GM19324 (cell line): ENCODE measurements at regions not wholly inside any gene's neighbourhood (a gene's known extent, or its start where the extent isn't known, plus 50 kb on each side); places are given as distances from the start of the nearest gene placed in this dataset.
"Not testable (repeated sequence)": the region's sequence is repeated elsewhere in the genome, so short reads cannot be mapped to it uniquely, and the experiment has no call there.

Experiments
- ATAC-seq: cut with Tn5 transposase; IDR thresholded peaks from one replicate; pipeline ENCODE4 v1.9.1; 2021; ENCODE audit warnings: mild to moderate bottlenecking, moderate library complexity; ENCODE audit not compliant: unreplicated experiment, low FRiP score

DNA sequence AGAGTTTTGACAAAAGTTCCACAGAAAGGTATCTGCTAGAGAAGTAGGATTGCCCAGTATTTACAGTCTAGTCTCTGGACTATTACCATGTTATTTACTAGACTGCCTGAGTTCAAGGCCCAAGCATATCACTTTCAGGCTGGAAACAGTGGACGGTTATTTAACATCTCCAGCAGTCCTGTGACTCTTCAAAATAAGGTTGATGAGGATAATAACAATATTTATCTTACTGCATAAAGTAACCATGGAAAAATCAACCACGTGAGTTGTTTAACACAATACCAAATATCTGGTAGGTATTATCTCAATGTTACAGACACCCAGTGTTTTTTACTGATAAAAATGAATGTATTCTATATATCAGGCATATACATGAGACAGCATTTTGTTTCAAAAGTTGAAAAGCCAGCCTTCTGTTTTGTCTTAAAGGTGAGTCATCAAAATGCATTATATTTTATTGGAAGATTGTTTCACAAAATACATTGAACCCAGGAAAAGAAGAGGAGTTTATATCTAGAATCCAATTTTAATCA lies 535.8 kb downstream of the TBL1XR1 start:
- ATAC-seq = no peak

DNA sequence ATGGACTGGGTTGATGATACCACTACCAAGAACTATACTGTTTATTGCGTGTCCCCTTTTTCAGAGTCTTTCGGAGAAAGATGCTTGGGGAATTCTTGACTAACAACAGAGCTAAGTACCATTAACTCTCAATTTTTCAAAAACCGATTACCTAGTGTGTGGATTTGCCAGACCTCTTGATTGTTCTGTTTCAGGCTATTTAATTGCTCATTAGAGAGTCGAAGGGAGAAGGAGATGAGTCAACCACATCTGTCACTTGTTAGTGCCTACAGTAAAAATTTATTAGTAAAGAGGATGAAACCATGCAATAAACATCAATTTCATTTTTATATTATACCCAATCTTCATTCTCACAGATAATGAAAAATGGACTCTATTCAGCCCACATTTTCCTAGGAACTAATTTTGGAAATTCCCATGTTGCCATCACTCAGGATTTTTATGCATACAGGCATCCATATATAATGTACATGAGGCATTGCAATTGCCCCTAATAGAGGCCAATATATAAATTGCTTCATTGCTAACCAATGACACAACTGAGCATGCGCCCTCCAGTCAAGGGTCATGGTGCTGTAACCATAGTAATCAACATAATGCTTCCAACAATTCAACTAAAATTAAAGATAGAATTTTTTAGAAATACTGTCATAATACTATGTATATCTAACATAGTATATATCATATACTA lies 541.7 kb downstream of the TBL1XR1 start:
- no peak for ATAC-seq

DNA sequence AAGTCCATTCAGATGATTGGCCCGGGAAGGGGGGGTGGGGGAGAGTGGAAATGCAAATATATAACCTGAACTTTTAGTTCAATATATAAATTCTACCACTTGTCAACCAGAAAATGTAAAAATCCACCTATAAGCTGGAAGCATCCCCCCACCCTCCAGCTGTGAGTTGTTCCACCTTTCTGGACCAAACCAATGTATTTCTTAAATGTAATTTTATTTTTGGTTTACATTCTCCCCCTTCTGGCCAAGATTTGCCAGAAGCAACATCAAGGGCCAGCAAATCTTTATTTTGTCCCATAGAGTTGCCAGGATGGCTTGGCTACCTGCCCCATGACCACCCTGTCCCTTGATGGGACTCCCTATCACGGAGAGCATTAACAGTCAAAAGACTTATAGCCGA lies 545.7 kb downstream of the TBL1XR1 start:
- ATAC-seq = no peak

DNA sequence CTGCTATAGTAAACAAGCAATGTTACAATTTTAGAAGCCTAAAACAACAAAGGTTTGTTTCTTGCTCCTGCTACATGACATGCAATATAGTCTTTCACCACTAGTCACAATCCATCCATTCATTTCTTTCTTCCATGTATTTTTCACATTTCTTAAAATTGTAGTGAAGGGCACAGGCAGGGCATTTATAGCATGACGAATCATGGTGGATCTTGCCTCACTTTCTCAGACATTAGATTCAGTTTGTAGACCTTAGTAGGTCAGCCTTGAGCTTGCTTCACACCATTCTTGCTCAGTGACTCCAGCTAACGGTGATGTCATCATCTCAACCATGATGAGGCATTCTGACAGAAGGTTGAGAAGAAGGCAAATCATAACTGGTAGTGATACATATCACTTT lies 546.8 kb downstream of the TBL1XR1 start:
- ATAC-seq = no peak

DNA sequence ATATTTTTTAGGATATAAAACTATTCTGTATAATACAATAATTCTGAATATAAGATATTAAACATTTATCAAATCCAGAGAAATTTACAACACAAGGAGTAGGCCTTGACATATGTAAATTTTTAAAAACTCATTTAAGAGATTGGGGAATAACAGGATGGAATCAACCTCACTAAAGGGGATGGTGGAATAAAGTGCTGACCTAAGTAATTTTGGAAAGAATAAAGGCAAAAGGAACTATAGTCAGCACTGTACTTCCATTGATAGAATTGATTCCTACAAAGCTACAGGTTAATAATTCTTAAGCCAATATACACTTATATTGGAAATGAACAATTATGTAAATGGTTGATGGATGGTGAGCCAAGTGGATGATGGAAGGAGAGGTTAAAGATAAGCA lies 549.3 kb downstream of the TBL1XR1 start:
- no peak for ATAC-seq

DNA sequence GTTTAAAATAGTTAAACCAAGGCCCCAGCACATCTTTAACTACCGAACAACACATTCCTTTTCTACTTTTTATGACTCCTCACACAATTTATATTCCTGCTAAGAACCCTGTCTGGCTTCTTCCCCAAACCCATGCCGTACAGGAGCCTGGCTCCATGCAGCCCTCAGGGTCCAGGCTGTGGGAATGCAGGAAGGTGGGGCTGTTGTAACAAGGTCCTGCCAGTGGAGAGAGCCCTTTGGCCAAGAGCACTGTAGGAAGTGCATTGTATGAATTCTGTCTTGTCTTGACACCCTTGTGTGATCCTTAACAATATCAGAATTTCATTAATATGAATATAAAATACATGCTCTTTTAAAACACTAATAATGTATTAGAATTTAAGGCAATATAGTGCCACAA lies 563.8 kb downstream of the TBL1XR1 start:
- no peak for ATAC-seq

DNA sequence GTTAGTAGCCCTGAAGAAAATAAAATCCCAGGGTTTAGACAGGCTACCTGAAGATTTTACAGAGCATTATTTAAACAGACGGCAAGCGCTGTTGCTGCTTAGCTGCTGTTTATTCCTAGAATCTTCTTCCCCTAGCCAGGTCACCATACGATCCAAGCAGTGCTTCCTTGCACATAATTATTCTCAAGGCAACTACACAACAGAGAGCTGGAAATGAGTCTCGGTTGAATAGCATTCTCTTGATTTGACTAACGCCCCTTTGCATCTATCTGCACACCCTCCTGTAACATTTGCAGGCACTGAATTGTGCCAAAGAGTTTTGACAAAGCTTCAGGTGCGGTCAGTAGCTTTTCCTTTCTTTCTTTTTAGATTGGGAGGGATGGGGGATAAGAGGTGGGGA lies 564.4 kb downstream of the TBL1XR1 start:
- no peak for ATAC-seq

DNA sequence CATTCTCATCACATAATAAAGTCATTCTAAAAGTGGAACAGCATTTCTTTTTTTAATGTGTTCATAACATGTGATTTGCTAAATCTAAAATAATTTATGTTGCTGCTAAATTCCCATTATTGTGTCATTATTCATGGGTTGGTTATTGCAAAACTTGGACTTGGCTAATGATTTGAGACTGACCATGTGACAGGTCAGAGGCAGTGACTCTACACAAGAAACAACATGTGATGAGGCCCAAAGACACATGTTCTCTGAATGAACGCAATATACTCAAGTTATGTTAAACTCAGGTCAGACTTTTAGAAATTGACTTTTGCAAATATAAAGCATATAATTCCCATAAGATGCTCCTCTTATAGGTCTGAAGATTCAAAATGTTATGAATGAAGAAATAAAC lies 566.1 kb downstream of the TBL1XR1 start:
- ATAC-seq = no peak

DNA sequence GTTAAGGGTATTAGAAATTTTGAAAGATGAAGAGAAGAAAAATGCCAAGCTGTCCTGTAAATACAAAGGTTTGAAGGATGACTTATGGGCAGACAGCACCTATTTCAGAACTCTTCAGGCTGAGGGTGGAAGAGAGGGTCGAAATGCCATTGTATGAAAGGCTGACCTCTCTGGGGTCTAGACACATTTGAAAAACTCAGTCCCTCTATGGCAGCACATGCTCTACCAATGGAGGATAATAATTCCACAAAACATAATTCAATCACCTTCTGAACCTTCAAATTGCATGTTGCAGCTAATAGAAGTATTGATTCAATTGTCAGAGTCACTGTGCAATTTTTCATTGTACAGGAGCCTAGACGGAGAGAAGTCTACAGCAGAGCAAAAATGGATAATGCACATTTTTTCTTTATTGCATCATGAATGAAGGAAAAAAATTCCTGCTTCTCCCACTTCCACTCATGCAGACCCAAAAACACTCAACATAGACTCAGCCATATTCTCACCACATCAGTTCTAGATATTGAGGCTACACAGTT lies 569.1 kb downstream of the TBL1XR1 start:
- ATAC-seq = no peak

DNA sequence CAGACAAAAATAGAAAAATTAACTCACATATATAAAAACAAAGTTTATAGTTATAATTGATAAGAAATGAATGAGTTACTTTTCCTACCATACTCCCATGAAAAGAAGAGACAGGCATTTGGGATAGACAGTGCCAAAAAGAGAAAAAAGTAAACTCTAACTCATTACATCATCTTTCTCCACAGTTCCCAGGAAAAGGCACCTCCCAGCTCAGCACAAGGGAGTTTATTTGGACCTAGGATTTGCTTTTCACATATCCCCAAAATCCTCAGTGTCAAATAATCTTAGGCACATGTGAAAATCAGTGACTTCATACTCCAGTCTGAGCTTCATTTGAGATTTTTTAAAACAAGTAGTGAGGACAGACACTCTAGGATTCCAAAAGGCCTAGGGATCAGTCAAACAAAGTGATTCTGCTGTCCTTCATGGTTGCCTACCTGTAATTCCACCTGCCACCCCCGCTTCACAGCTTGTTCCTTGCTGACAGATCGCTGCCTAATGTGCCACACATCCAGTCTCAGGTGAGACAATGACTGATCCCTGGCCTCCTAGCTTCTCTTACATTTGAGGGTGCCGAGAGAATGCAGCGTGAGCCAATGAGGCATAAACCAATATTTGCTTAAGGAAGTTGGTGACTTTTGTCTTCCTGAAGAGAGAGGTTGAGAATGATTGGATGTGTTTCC lies 573.7 kb downstream of the TBL1XR1 start:
- no peak for ATAC-seq

DNA sequence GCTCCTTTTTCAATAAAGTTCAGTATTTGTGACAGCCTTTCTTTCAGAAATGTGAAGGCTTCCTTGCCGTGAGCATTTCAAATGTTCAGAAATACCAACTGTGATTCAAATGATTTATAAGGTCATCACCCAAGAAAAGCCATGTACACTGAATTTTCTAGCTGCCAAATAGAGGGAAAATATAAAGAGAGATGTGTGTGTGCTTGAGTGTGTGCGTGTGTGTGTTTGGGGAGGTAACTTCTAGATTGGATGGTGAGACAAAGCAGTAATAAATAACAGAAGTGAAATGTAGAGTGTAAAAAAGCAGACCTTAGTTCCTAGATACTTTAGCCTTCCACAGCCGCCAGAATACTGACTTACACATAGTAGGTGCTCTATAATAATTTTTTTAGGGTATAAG lies 577.4 kb downstream of the TBL1XR1 start:
- no peak for ATAC-seq

DNA sequence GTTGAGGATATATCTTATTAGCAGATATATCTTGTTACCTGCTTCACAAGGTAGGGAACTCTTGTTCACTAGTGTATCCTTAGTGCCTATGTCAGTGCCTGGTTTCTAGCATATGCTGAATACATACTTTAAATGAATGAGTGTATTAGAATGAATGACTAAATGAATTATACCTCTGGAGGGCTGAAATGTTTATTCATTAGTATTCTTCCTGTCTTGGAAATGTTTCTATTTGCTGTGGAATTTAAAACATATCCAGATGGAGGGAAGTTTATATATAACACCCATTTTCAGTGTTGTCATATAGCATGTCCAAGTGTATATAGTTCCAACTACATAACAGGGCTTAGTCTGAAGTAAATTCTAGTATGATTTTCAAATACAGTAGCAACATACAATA lies 581.5 kb downstream of the TBL1XR1 start:
- no peak for ATAC-seq

DNA sequence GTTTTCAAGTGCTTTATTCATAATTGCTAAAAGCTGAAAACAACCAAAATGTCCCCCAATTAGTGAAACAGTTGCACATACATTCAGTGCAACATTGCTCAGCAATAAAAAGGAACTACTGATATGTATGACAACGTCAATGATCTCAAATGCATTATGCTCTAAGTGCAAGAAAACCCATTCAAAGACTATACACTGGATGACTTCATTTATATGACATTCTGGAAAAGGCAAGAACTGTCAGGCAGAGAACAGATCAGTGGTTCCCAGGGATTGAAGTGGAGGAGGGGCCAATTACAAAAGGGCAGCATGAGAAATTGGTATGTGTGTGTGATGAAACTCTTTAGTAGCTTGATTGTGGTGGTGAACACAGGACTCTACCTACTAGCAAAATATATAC lies 585.6 kb downstream of the TBL1XR1 start:
- no peak for ATAC-seq

DNA sequence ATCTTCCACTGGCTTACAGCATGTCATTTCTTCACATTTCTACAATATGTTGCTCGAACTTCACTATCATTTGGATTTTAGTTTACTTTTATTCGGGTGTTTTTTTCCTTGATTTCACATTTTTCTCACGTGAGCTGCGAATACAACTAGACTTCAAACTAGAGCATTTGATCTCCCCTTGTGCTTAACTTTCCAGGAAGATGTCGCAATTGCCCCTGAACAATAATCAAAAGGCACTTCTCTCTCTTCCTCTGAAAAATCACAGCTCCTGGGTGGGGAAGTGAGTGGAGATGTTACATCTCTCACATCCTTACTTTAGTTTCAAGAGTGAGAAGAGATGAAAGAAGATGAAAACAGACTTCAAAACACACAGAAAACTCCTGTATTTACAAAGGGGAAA lies 587.9 kb downstream of the TBL1XR1 start:
- ATAC-seq = no peak

DNA sequence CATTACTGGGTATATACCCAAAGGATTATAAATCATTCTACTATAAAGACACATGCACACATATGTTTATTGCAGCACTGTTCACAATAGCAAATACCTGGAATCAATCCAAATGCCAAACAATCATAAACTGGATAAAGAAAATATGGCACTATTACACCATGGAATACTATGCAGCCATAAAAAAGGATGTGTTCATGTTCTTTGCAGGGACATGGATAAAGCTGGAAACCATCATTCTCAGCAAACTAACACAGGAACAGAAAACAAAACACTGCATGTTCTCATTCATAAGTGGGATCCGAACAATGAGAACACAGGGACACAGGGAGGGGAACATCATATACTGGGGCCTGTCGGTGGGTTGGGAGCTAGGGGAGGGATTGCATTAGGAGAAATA lies 591.7 kb downstream of the TBL1XR1 start:
- ATAC-seq = not testable (repeated sequence)

DNA sequence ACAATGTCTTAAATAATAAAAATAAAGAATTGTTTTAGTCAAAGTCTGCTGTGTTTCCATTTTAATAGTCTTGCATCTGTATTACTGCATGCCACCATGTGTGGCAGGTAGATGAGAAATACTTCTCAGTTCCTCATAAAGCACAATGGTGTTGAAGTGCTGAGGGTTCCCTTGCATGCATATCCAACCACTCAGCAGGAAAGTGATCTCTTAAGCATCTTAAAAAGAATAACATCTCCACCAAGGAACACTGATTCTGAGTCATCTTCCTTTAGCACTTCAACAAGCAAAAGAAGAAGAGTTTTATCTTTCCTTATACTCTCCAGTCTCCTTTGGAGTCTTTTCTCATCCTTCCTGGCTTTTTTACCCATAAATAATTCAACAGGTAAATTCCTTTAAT lies 602.0 kb downstream of the TBL1XR1 start:
- no peak for ATAC-seq

DNA sequence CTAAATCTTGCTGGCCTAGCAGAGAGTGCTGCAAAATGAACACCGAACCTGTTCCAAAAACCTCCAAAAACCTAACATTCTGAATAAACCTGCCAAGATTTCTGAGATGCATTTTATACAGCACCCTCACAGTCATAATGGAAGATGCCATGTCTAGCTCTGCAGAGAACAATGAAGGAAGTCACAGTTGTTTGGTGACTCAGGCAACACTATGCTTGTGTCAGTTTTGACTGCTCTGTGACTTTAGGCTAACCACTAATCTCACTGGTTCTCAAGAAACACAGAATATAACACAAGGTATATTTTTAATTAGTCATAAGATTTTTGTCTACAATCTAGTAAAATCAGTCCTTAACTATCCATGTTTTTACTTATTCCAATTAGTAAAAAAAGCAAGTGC lies 606.6 kb downstream of the TBL1XR1 start:
- ATAC-seq = no peak

DNA sequence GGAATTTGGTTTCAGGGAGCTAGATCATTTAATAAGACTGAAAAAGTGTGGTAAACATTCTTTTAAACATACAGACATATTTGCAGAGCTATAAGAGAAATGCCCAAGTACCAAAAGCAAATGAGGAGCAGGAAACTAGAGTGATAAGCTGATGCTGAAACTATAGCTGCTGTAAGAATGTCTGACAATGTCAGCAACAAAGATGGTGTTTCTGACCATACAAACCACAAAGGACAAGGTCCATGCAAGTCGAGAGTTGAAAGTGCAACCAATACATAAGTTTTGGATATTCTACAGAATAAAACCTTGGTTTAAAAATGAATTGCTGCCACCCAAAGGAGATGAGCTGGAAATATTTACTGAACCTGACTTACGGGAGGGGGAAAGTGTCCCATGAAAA lies 610.2 kb downstream of the TBL1XR1 start:
- ATAC-seq = peak; percentile 51

DNA sequence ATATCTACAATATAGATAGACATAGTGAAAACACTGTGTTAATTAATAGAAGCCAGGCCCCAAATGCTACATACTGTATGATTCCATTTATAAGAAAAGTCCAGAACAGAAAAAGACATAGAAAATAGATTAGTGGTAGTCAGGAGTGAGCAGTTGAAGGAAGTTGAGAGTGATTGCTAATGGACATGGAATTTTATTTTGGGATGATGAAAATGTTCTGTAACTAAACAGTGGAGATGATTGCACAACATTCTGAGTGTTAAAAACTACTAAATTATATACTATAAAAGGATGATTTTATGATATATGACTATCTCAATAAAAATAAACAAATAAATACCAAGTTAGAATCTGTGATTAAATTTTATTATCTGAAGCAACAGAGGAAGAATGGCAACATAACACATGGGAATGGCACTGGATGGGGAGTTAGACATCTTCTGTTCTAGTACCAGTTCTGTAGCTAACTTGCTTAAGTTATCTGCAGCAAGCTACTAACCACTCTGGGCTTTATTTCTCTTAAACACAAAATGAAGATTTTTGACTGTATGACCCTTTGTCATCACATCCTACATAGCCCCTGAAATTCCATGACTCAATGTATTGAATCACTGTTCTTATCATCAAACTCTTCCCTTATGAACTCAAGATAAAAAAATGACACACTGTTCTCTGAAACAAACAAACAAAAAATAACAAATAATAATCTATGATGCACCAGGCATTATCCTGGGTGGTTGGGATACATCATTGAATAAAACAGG lies 612.7 kb downstream of the TBL1XR1 start:
- ATAC-seq = no peak

DNA sequence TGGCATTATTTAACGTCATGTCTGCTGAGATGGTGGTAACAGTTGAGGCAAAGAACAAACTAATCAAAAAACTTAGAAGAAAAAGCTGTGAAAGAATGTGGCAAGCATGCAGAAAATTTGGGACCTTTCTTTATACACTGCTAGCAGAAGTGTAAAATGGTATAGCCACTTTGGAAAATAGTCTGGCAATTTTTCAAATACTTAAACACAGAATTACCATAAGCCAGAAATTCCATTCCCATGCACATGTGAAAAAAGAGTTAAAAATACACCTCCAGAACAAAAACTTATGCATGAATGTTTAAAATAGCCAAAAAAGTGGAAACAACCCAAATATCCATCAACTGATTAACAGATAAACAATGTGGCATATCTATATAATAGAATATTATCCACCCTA lies 613.3 kb downstream of the TBL1XR1 start:
- ATAC-seq = no peak

DNA sequence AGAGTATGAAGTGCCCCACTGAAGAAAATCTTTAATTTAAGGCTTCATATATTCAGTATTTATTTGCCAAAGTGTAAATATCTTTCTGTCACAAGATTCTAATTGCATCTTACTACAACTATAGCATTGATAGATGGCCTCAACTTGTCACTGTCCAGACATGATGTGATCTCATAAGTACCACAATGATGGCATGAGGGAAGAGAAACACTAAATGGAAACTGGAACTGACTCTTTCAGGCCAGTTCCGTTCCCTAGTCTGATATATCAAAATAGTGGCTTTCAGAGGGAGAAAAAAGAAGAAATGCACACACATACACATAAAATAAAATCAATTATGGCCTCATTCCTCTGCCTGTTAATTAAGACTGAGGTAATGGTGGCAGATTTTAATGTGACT lies 615.7 kb downstream of the TBL1XR1 start:
- no peak for ATAC-seq
